Coronary artery (tissue), 2 donors: ENCODE measurements at regions not wholly inside any gene's neighbourhood (a gene's known extent, or its start where the extent isn't known, plus 50 kb on each side); places are given as distances from the start of the nearest gene placed in this dataset.

Experiments
- DNase-seq: peaks from one replicate; pipeline ENCODE4 v3.0.0-alpha.2; 2017; ENCODE audit warnings: low spot score
- H3K27ac ChIP-seq, 2 donors: fragments of 200-600 bp; sonication (generic); one replicate each; pipeline ENCODE4 v1.5.1; 2016 to 2019
- H3K4me3 ChIP-seq: fragments of 200-600 bp; sonication (generic); 2 replicates; pipeline ENCODE4 v1.5.1; 2016; ENCODE audit warnings: mild to moderate bottlenecking, moderate library complexity
- CTCF ChIP-seq: fragments of 200-600 bp; sonication (generic); IDR thresholded peaks from one replicate; pipeline ENCODE4 v1.5.1; 2019; ENCODE audit warnings: antibody characterized with exemption

DNA sequence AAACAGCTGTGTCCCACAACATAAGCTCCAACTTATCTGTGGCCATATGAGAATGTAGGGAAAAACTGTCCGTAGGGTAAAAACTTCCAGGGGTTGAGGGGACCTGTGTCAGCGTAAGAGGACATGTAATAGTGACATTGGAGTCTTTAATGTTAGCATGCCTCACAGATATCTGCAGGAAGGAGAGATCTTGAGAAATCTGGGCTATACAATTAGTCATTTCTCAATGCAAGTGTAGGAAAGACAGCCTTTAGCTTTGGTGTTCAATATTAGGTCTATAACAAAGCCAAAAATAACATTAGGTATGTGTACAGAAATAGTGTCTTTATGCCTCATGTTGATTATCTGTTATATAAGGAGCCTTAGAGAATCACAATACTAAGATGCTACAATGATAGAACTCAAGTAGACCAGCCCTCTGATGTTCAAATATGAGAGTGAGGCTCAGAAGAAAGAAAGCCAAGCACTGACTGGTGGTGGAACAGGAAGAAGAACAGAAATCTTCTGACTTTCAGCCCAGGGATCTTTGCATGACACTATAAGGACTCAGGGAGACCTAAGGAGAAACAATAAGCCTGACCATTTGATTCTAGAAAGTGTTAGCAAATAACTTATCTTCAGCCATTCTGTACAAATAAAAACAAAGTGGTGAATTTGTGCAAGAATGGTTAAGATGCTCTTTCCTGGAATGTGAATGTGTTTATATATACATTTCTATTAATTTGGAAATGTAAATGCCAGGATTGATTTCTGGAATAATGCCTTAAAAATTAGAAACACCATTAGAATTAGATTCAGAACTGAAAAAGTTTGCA, 152.6 kb downstream of the ZC3H11B start:
- H3K27ac ChIP-seq, result peak overlapping the region in 1 of 2 donors; percentile 54
- no peak for DNase-seq
- TF ChIP-seq CTCF, result no peak
- H3K4me3 ChIP-seq, result no peak overlapping the region

DNA sequence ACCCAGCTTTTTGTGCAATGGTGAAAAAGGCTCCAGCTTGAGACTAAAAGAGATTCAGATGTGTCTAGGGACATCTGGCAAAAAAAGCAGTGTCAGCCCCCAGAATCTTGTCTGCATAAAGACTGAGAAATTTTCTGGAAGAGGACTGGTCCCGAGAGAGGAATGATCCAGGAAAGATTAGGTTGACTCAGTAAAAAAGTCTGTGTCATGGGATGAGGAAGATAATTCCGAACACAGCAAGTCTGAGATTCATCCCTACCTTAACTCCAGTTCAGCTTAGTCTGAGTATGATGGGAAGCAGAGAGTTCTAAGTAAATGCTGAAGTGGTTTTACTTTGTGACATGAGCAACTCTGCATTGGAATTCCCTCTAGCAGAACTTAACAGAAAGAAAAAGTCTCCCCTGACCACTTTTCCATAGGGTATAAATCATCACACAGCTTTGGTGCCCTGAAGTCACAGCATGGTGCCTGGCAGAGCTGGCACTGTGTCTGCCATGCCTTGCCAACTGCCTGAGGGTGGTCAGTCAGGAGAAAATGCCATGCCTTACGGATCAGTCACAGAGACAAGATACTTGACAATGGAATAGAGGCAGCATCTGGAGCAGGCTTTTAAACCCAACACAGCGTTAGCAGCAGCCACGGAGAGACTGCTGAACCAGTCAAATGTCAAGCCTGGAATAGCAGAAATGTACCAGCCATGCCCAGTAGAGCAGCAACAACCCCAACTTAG, 153.4 kb downstream of the ZC3H11B start:
- no peak overlapping the region for H3K4me3 ChIP-seq
- no peak for TF ChIP-seq CTCF
- peak overlapping the region in 1 of 2 donors; percentile 54 for H3K27ac ChIP-seq
- no peak for DNase-seq

GRCh38 chr1:219446288-219446687, 166.6 kb downstream of the ZC3H11B start:
- TF ChIP-seq CTCF, result no peak
- H3K4me3 ChIP-seq, result no peak overlapping the region
- no peak for DNase-seq
- no peak overlapping the region for H3K27ac ChIP-seq

DNA sequence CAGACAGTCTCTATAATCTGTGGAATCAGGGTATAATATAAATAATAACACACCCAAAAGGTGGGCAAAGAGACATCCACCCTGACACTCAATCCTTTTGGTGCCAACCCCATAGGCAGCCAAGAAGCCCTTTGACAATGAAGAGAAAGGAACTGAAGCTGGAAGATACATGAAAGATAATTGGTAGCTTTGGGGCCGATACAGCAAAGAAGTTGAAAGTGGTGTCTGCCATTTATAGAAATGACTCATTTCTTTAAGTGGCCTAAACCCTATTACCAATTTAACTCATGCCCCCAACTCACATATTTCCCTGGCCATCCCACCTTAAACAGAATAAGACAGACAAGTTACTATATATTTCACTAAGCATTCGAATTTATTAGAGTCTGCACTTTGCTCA, 167.0 kb downstream of the ZC3H11B start:
- H3K4me3 ChIP-seq, result no peak overlapping the region
- DNase-seq, result no peak
- no peak overlapping the region for H3K27ac ChIP-seq
- no peak for TF ChIP-seq CTCF

GRCh38 chr1:219444474-219444873, 168.4 kb downstream of the ZC3H11B start:
- Histone ChIP-seq H3K4me3 (no peak overlapping the region), H3K27ac (no peak overlapping the region)
- no peak for DNase-seq
- no peak for TF ChIP-seq CTCF

GRCh38 chr1:219443763-219444162, 169.1 kb downstream of the ZC3H11B start:
- TF ChIP-seq CTCF, result no peak
- H3K27ac ChIP-seq, result no peak overlapping the region
- no peak overlapping the region for H3K4me3 ChIP-seq
- DNase-seq, result no peak

DNA sequence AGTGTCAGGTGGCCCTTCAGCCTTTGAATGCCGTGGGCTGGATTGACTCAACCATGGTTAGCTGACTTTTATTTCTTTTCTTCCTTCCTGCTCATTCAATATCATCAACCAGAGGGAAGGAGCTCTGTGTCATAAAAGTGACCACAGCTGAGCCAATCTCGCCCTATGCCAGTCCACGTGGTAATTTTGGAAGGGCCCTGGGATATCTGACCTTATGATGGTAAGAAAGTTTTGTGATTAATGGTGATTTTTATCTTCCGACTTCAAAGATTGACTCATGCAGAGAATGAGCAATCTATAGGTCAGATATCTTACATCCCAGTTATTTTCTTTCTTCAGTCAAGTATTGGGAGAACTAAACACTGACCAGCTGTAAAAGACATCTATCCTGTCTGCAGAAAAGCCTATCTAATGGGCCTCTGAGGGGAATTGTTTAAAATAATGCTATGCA, 170.3 kb downstream of the ZC3H11B start:
- no peak for DNase-seq
- no peak for TF ChIP-seq CTCF
- H3K27ac ChIP-seq, result no peak overlapping the region
- no peak overlapping the region for H3K4me3 ChIP-seq
